GM12872 (cell line): ENCODE measurements at regions not wholly inside any gene's neighbourhood (a gene's known extent, or its start where the extent isn't known, plus 50 kb on each side); places are given as distances from the start of the nearest gene placed in this dataset.

Experiments used
- CTCF ChIP-seq: IDR thresholded peaks from 3 replicates; pipeline ENCODE4 v1.5.1; 2011; ENCODE audit warnings: low read depth, mild to moderate bottlenecking, low read length, moderate library complexity; ENCODE audit not compliant: insufficient read depth

GRCh38 chr13:81762449-81762848, 1421.5 kb upstream of the SPRY2 start:
- no peak for TF ChIP-seq CTCF

DNA sequence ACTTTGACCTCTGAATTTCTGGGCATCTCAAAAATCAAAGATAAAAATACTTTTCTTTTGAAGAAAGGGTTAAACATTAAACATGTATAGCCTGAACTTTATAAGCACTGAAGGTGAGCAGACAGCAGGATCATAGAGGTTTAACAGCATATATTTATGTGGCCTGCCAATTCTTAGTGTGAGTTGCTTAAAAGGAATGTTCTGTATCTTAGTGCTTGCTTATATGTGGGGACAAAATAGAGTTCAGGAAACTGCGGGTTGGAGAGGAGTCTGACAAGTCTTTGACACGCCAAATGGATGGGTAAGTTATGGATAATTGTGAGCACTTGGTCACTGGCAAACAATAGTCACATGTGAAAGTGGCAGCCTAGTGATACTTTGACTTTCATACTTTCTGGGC, 1419.4 kb upstream of the SPRY2 start:
- no peak for TF ChIP-seq CTCF

DNA sequence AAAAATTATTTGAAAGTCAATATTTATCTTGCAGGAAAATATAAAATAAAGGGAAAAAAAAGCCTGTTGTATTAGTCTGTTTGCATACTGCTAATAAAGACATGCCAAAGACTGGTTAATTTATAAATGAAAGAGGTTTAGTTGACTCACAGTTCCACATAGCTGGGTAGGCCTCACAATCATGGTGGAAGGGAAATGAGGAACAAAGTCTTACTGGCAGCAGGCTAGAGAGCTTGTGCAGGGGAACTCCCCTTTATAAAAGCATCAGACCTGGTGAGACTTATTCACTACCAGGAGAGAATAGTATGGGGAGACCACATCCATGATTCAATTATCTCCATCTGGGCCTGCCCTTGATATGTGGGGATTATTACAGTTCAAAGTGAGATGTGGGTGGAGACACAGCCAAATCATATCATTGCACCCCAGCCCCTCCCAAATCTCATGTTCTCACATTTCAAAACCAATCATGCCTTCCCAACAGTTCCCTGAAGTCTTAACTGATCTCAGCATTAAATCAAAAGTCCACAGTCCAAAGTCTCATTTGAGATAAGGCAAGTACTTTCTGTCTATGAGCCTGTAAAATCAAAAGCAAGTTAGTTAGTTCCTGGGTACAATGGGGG, 1416.5 kb upstream of the SPRY2 start:
- no peak for TF ChIP-seq CTCF

GRCh38 chr13:81745391-81745790, 1404.5 kb upstream of the SPRY2 start:
- no peak for TF ChIP-seq CTCF

- no peak for TF ChIP-seq CTCF
Observed at GRCh38 chr13:81738364-81738763, 1397.4 kb upstream of the SPRY2 start.

- no peak for TF ChIP-seq CTCF
Observed at GRCh38 chr13:81726037-81726726, 1385.3 kb upstream of the SPRY2 start.

- no peak for TF ChIP-seq CTCF
Observed at GRCh38 chr13:81722456-81722855, 1381.5 kb upstream of the SPRY2 start.
